Lung (tissue), 11 donors: ENCODE measurements at regions not wholly inside any gene's neighbourhood (a gene's known extent, or its start where the extent isn't known, plus 50 kb on each side); places are given as distances from the start of the nearest gene placed in this dataset.

Source experiments
- ATAC-seq: fragments of 200-7000 bp; cut with Tn5 transposase; one replicate; pipeline ENCODE4 v1.9.1; 2020; ENCODE audit warnings: moderate number of reproducible peaks; ENCODE audit not compliant: insufficient read depth, low FRiP score
- DNase-seq, 3 donors: peaks; one replicate each; pipeline ENCODE4 v3.0.0-alpha.2; 2013 to 2017
- H3K27ac ChIP-seq, 2 donors: one replicate each; pipeline ENCODE4 v1.5.1; 2013; ENCODE audit warnings: mild to moderate bottlenecking in 2 of 2, moderate library complexity in 2 of 2, control low read depth in 1 of 2, inconsistent platforms in 1 of 2, low read depth in 1 of 2, low read length in 1 of 2
- H3K27me3 ChIP-seq, 3 donors: one replicate each; pipeline ENCODE4 v1.5.1; 2013; ENCODE audit warnings: low read length in 2 of 3; ENCODE audit not compliant: control insufficient read depth in 3 of 3, insufficient read depth in 3 of 3
- H3K36me3 ChIP-seq, 4 donors: one replicate each; pipeline ENCODE4 v1.5.1; 2013; ENCODE audit warnings: low read length in 4 of 4, mild to moderate bottlenecking in 1 of 4, moderate library complexity in 1 of 4; ENCODE audit not compliant: control insufficient read depth in 4 of 4, insufficient read depth in 4 of 4
- H3K4me1 ChIP-seq, 5 donors: one replicate each; pipeline ENCODE4 v1.5.1; 2013; ENCODE audit warnings: low read length in 5 of 5, mild to moderate bottlenecking in 2 of 5, moderate library complexity in 1 of 5; ENCODE audit not compliant: control insufficient read depth in 5 of 5, insufficient read depth in 5 of 5
- H3K4me3 ChIP-seq: one replicate; pipeline ENCODE4 v1.5.1; 2013; ENCODE audit warnings: mild to moderate bottlenecking, control low read depth, moderate library complexity
- H3K9ac ChIP-seq, 2 donors: one replicate each; pipeline ENCODE4 v1.5.1; 2013; ENCODE audit warnings: low read length in 2 of 2, control low read depth in 1 of 2; ENCODE audit not compliant: insufficient read depth in 1 of 2
- H3K9me3 ChIP-seq, 4 donors: one replicate each; pipeline ENCODE4 v1.5.1; 2013; ENCODE audit warnings: low read length in 3 of 4, mild to moderate bottlenecking in 1 of 4, moderate library complexity in 1 of 4; ENCODE audit not compliant: control insufficient read depth in 4 of 4, insufficient read depth in 3 of 4
- CTCF ChIP-seq: IDR thresholded peaks from 2 replicates; pipeline ENCODE4 v1.5.1; 2012; ENCODE audit warnings: mild to moderate bottlenecking; ENCODE audit errors: control extremely low read depth, extremely low read depth
- WGBS, 2 donors: extraction: QIAGEN DNeasy Blood & Tissue Kit; methylation state at CpG; one replicate each; pipeline ENCODE4 v1.1.7; 2013; 5-methylcytosine and 5-hydroxymethylcytosine counted together
- donor health status: control.
- donor health status: control.
- donor health status: Bipolar disorder and iron deficiency.
- donor health status: healthy.
- donor health status: DM: yes; HTN: yes; CAD: no.

GRCh38 chr5:31027721-31028120 is 165.8 kb upstream of the CDH6 start:
- no peak for DNase-seq
- ATAC-seq = no peak
- H3K9me3 ChIP-seq = peaks cover 0 to 1% (median 0%) of the 10 kb centered on the region in 4 donors
- no peaks in the 10 kb centered on the region for H3K36me3 ChIP-seq
- no peak overlapping the region for H3K27ac ChIP-seq
- H3K4me1 ChIP-seq = no peaks in the 10 kb centered on the region
- H3K9ac ChIP-seq = no peak overlapping the region
- no peak overlapping the region for H3K4me3 ChIP-seq
- TF ChIP-seq CTCF = no peak
- H3K27me3 ChIP-seq = no peaks in the 10 kb centered on the region

DNA sequence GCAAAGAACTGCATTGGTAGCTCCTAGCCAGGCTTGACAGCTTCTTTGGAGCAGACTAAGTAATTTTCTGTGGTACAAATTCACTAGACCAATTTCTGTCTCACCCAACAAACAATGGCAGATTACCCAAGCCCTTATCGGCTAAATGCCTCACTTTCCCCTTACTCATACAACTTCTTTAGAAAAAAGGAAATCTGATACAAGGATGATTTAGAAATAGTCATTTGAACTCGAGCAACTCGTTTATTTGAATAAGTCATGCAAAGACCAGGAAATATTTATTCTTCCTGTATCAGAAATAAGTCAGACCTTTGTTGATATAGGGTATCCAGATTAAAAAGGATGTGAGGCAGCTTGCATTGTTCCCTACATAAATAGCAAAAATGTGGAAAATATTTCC is 170.4 kb upstream of the CDH6 start:
- Histone ChIP-seq H3K36me3 (no peaks in the 10 kb centered on the region), H3K27ac (no peak overlapping the region), H3K27me3 (no peaks in the 10 kb centered on the region), H3K9ac (no peak overlapping the region), H3K4me3 (no peak overlapping the region), H3K4me1 (no peaks in the 10 kb centered on the region), H3K9me3 (no peaks in the 10 kb centered on the region)
- WGBS, 2 donors = 39 to 60% methylated on average over 3 of the region's 3 CpGs
- no peak for TF ChIP-seq CTCF
- DNase-seq (no peak), ATAC-seq (no peak)

DNA sequence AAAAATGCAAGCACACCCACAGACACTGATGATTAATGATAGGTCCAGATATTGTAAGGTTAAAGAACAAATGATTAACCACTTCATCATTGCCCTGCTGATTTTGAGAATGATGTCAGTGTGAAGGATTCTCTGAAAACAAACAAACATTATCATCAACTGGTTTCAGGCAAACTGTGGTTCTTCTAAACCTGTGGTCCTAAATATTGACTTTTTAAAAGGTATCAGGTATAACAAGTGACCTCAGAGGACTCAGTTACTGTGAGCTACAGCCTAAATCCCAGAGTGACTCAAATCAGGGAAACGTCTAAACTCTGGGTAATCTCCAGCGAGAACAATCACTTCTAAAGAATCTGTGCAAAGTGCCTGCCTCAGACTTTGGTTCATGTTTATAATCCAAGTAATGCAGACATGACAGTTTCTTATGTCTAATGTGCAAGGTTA is 172.3 kb upstream of the CDH6 start:
- 49 to 61% methylated on average over 2 of the region's 2 CpGs for WGBS, 2 donors
- Histone ChIP-seq H3K9ac (no peak overlapping the region), H3K4me1 (no peaks in the 10 kb centered on the region), H3K27me3 (no peaks in the 10 kb centered on the region), H3K27ac (no peak overlapping the region), H3K36me3 (no peaks in the 10 kb centered on the region), H3K9me3 (no peaks in the 10 kb centered on the region), H3K4me3 (no peak overlapping the region)
- DNase-seq (no peak), ATAC-seq (no peak)
- no peak for TF ChIP-seq CTCF

DNA sequence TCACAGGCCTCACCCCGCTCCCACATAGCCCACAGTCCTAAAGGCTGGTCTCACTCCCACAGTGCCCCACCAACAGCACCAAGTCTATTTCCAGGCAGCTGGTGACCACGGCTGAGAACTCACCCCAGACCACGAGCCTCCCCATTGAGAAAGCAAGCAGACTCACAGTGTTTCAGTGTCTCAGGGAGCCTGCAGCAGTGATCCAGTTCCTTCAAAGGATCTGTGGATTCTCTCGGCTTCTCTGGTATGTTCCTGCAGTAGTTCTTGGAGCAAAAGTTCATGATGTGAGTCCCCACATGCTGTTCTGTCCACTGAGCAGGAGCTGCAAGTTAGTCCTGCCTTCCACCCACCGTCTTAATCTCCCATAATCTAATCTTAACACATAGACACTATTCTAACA is 185.3 kb upstream of the CDH6 start:
- no peaks in the 10 kb centered on the region for H3K4me1 ChIP-seq
- ATAC-seq = no peak
- 83 to 86% methylated on average over 5 of the region's 5 CpGs for WGBS, 2 donors

More for the DNA sequence above, 185.3 kb upstream of the CDH6 start:
- no peak for TF ChIP-seq CTCF
- H3K9me3 ChIP-seq = no peaks in the 10 kb centered on the region
- H3K4me3 ChIP-seq = no peak overlapping the region
- no peaks in the 10 kb centered on the region for H3K36me3 ChIP-seq
- peaks cover 0 to 2% (median 0%) of the 10 kb centered on the region in 3 donors for H3K27me3 ChIP-seq
- no peak for DNase-seq
- no peak overlapping the region for H3K27ac ChIP-seq
- H3K9ac ChIP-seq = no peak overlapping the region
